HepG2 (cell line): ENCODE measurements at regions not wholly inside any gene's neighbourhood (a gene's known extent, or its start where the extent isn't known, plus 50 kb on each side); places are given as distances from the start of the nearest gene placed in this dataset.

Source experiments
- ATAC-seq: fragments of 200-7000 bp; cut with Tn5 transposase; 3 replicates; pipeline ENCODE4 v1.9.1; 2020; ENCODE audit warnings: mild to moderate bottlenecking, moderate library complexity
- BruUV-seq: library from RNA; stranded (reverse); fragments of 400-500 nt; replicated peaks from 2 replicates; lab custom pipeline; 2021; lab: Mats Ljungman, UMichigan
- CTCF ChIA-PET: fragments of 300-600 bp; formaldehyde crosslinking; extraction: SDS; loops from one replicate; lab custom pipeline; 2021; ENCODE audit warnings: low total read pairs, inconsistent platforms, low intra/inter-chr PET ratio; lab: Yijun Ruan, JAX
- POLR2A ChIA-PET: fragments of 350-600 bp; sonication (Branson Sonifier 250); formaldehyde crosslinking; loops from one replicate; lab custom pipeline; 2020; ENCODE audit warnings: antibody characterized with exemption, inconsistent platforms; lab: Yijun Ruan, JAX
- DNase-seq: peaks from one replicate; pipeline ENCODE4 v3.0.0-alpha.2; 2015; ENCODE audit warnings: low spot score
- FAIRE-seq: peaks from 3 replicates; lab custom pipeline; 2011; peaks lifted over from hg19 to GRCh38; lab: Jason Lieb, UNC
- H2AFZ ChIP-seq: one replicate; pipeline ENCODE4 v1.6.1; 2011; ENCODE audit warnings: low read length, inconsistent platforms
- H3K27ac ChIP-seq: fragments of 300-600 bp; 3 replicates; pipeline ENCODE4 v1.8.0; 2011; ENCODE audit warnings: mixed run types, mild to moderate bottlenecking, mixed read lengths, low read length, inconsistent platforms; ENCODE audit not compliant: insufficient read depth; ENCODE audit errors: extremely low read length
- H3K27me3 ChIP-seq, 2 experiments: fragments of 200-600 bp in 1 of 2; 2 replicates in 1 of 2; 3 replicates in 1 of 2; pipeline versions ENCODE4 v1.6.0 to v1.8.0; 2011; ENCODE audit warnings: low read length in 2 of 2, mild to moderate bottlenecking in 2 of 2, moderate library complexity in 2 of 2, inconsistent platforms in 1 of 2; ENCODE audit not compliant: insufficient read depth in 2 of 2, control insufficient read depth in 1 of 2
- H3K36me3 ChIP-seq, 2 experiments: fragments of 200-600 bp in 1 of 2; replicated peaks in 1 of 2; 2 replicates in 1 of 2; 3 replicates in 1 of 2; pipeline versions ENCODE4 v1.5.1 to v1.8.0; 2011; ENCODE audit warnings: low read length in 2 of 2, inconsistent platforms in 1 of 2; ENCODE audit not compliant: insufficient read depth in 2 of 2, control insufficient read depth in 1 of 2
- H3K4me1 ChIP-seq: 2 replicates; pipeline ENCODE4 v1.5.1; 2012; ENCODE audit warnings: low read length, inconsistent platforms; ENCODE audit not compliant: insufficient read depth
- H3K4me2 ChIP-seq: 2 replicates; pipeline ENCODE4 v1.6.0; 2011; ENCODE audit warnings: low read depth, low read length, inconsistent platforms
- H3K4me3 ChIP-seq, 3 experiments: fragments of 200-600 bp in 1 of 3; sonication (generic), shearing (Covaris generic) in 1 of 3; replicated peaks in 1 of 3; 2 replicates each; pipeline ENCODE4 v1.5.1; 2011 to 2016; ENCODE audit warnings: low read length in 3 of 3, inconsistent platforms in 2 of 3, low read depth in 2 of 3, mild to moderate bottlenecking in 2 of 3, control low read depth in 1 of 3, mixed read lengths in 1 of 3; ENCODE audit not compliant: insufficient read depth in 1 of 3
- H3K79me2 ChIP-seq: one replicate; pipeline ENCODE4 v1.6.1; 2011; ENCODE audit warnings: low read length, inconsistent platforms; ENCODE audit not compliant: insufficient read depth
- H3K9ac ChIP-seq: 2 replicates; pipeline ENCODE4 v1.6.0; 2011; ENCODE audit warnings: mild to moderate bottlenecking, low read depth, low read length, inconsistent platforms; ENCODE audit not compliant: insufficient read depth
- H3K9me3 ChIP-seq: 2 replicates; pipeline ENCODE4 v1.5.1; 2012; ENCODE audit warnings: mild to moderate bottlenecking, low read length
- H4K20me1 ChIP-seq: 2 replicates; pipeline ENCODE4 v1.6.0; 2011; ENCODE audit warnings: inconsistent platforms, mild to moderate bottlenecking, low read length, moderate library complexity; ENCODE audit not compliant: insufficient read depth
- ESRRA ChIP-seq: sonication (generic); formaldehyde crosslinking; IDR thresholded peaks from 2 replicates; pipeline ENCODE4 v1.5.1; 2020; ENCODE audit warnings: mild to moderate bottlenecking, low read depth, missing genetic modification reagents
- TBX3 ChIP-seq: fragments of 450-650 bp; IDR thresholded peaks from 2 replicates; pipeline ENCODE4 v1.6.1; 2017; ENCODE audit warnings: antibody characterized with exemption, mild to moderate bottlenecking, inconsistent platforms, borderline replicate concordance
- YEATS4 ChIP-seq: sonication (generic); formaldehyde crosslinking; IDR thresholded peaks from 2 replicates; pipeline ENCODE4 v1.4.0; 2020; ENCODE audit warnings: missing genetic modification reagents, borderline replicate concordance
- ZFAT ChIP-seq: sonication (generic); formaldehyde crosslinking; conservative IDR thresholded peaks from 2 replicates; pipeline ENCODE4 v1.8.1; 2023; ENCODE audit warnings: missing genetic modification reagents, inconsistent platforms
- ZFP36 ChIP-seq: fragments of 150-350 bp; IDR thresholded peaks from 2 replicates; pipeline ENCODE4 v1.6.1; 2018; ENCODE audit warnings: borderline replicate concordance, low read length, low read depth; ENCODE audit not compliant: partially characterized antibody
- ZNF232 ChIP-seq: sonication (generic); formaldehyde crosslinking; IDR thresholded peaks from 2 replicates; pipeline ENCODE4 v1.4.0; 2020; ENCODE audit warnings: missing genetic modification reagents, borderline replicate concordance
- ZNF550 ChIP-seq: sonication (generic); formaldehyde crosslinking; IDR thresholded peaks from 2 replicates; pipeline ENCODE4 v1.4.0; 2020; ENCODE audit warnings: mild to moderate bottlenecking, missing genetic modification reagents, borderline replicate concordance
- ZNF713 ChIP-seq: sonication (generic); formaldehyde crosslinking; IDR thresholded peaks from 2 replicates; pipeline ENCODE4 v1.4.0; 2020; ENCODE audit warnings: mild to moderate bottlenecking, missing genetic modification reagents
- WGBS: methylation state at CpG from one replicate; pipeline ENCODE4 v1.1.6; 2017; ENCODE audit warnings: low lambda C conversion rate; 5-methylcytosine and 5-hydroxymethylcytosine counted together
- in situ Hi-C: cut with HindIII; loops from 2 replicates; pipeline ENCODE4 v1.10.0; 2017; ENCODE audit warnings: low pct_unique_long_range_greater_than_20kb; ENCODE audit not compliant: extremely low pct_ligation_motif_present
- intact Hi-C: fragments of 100-400 bp; cut with micrococcal nuclease; formaldehyde crosslinking; loops from one replicate; pipeline ENCODE4 v1.10.0; 2022; ENCODE audit not compliant: unreplicated experiment
- TF ChIP-seq, protein P1 (sequence below): sonication (generic); formaldehyde crosslinking; IDR thresholded peaks from 2 replicates; pipeline ENCODE4 v1.4.0; 2020; ENCODE audit warnings: missing genetic modification reagents; ENCODE audit errors: not compliant biosample characterization
- TF ChIP-seq, protein P2 (sequence below): IDR thresholded peaks from 2 replicates; pipeline ENCODE4 v1.6.1; 2016; ENCODE audit warnings: mild to moderate bottlenecking
- TF ChIP-seq, protein P3 (sequence below): sonication (generic); formaldehyde crosslinking; IDR thresholded peaks from 2 replicates; pipeline ENCODE4 v1.4.0; 2020; ENCODE audit warnings: missing genetic modification reagents

DNA sequence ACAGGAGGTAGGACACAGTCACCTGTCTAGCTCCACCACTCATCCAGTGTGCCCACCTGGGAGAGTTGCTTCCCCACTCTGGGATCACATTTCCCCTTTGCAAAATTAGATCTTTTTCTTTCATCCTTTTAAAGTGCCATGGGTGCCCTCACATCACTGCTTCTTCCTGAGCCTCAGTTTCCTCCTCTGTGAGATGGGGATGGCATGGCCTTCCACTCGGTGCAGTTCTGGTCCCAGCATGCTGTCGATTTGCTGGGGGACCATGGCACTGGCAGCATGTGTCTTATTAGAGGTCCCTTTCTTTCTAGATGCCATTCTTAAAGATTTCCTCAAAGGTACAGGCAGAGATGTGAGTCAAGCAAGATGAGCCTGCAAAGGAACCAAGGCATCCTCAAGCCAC is 158.3 kb upstream of the ZMIZ1 start:
- DNase-seq = no peak
- no peak overlapping the region for H3K27ac ChIP-seq
- BruUV-seq = no TSS peak
- H3K4me3 ChIP-seq = no peak overlapping the region
- intact Hi-C loops = loop anchor here (10.0 kb wide), 1 partner anchor 64 kb away; no protein-coding TSS in a partner anchor
- POLR2A ChIA-PET = no interaction called here
- in situ Hi-C loops = no loop called here
- no peak for ATAC-seq
- H2AFZ ChIP-seq = no peak overlapping the region
- H3K36me3 ChIP-seq = no peaks in the 10 kb centered on the region
- WGBS = 6% methylated on average over 2 of the region's 2 CpGs
- H4K20me1 ChIP-seq = peaks cover 3% of the 10 kb centered on the region
- TF ChIP-seq ESRRA (CRISPR knock-in tag) (no peak), ZNF550 (no peak), ZFAT (CRISPR knock-in tag) (no peak), ZFP36 (no peak), TBX3 (no peak), ZNF713 (CRISPR knock-in tag) (no peak)
- TF ChIP-seq, protein P1, sequence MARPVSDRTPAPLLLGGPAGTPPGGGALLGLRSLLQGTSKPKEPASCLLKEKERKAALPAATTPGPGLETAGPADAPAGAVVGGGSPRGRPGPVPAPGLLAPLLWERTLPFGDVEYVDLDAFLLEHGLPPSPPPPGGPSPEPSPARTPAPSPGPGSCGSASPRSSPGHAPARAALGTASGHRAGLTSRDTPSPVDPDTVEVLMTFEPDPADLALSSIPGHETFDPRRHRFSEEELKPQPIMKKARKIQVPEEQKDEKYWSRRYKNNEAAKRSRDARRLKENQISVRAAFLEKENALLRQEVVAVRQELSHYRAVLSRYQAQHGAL (CRISPR knock-in tag) = no peak
- CTCF ChIA-PET = no interaction called here
- H3K4me1 ChIP-seq = peaks cover 64% of the 10 kb centered on the region
- FAIRE-seq = no peak
- peaks cover 6 to 62% of the 10 kb centered on the region in 2 experiments for H3K27me3 ChIP-seq
- no peaks in the 10 kb centered on the region for H3K79me2 ChIP-seq
- no peak overlapping the region for H3K4me2 ChIP-seq
- H3K9ac ChIP-seq = no peak overlapping the region
- H3K9me3 ChIP-seq = no peaks in the 10 kb centered on the region

DNA sequence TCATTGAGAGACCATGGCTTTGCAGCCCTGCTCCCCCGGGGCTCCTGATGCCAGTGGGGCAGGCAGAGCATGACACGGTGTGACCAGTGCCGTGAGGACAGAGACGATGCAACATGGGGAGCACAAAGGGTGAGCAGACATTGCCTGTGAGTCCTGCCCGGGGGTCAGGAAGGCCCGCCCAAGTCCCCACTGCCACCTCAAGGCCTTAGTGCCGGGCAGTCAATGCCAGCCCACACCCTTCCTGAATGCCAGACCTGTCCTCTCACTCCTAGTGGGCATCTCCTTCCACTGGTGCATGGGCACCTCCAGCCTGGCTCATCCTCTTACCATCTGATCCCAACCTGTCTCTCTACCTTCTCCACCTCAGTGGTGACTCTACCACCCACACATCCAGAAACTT is 157.9 kb upstream of the ZMIZ1 start:
- 20% methylated on average over 2 of the region's 7 CpGs for WGBS
- Histone ChIP-seq H3K36me3 (no peaks in the 10 kb centered on the region), H4K20me1 (peaks cover 3% of the 10 kb centered on the region), H2AFZ (no peak overlapping the region), H3K9ac (no peak overlapping the region), H3K4me1 (peaks cover 62% of the 10 kb centered on the region), H3K79me2 (no peaks in the 10 kb centered on the region), H3K4me3 (no peak overlapping the region), H3K27me3 (peaks cover 6 to 58% of the 10 kb centered on the region in 2 experiments), H3K4me2 (no peak overlapping the region), H3K9me3 (no peaks in the 10 kb centered on the region), H3K27ac (no peak overlapping the region)
- DNase-seq (no peak), FAIRE-seq (no peak), ATAC-seq (no peak)
- ChIA-PET POLR2A (no interaction called here), CTCF (no interaction called here)
- no TSS peak for BruUV-seq
- in situ Hi-C loops = no loop called here
- intact Hi-C loops = loop anchor here (10.0 kb wide), 1 partner anchor 64 kb away; no protein-coding TSS in a partner anchor
- TF ChIP-seq, protein P2, sequence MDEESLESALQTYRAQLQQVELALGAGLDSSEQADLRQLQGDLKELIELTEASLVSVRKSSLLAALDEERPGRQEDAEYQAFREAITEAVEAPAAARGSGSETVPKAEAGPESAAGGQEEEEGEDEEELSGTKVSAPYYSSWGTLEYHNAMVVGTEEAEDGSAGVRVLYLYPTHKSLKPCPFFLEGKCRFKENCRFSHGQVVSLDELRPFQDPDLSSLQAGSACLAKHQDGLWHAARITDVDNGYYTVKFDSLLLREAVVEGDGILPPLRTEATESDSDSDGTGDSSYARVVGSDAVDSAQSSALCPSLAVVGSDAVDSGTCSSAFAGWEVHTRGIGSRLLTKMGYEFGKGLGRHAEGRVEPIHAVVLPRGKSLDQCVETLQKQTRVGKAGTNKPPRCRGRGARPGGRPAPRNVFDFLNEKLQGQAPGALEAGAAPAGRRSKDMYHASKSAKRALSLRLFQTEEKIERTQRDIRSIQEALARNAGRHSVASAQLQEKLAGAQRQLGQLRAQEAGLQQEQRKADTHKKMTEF (CRISPR knock-in tag) = no peak
- TF ChIP-seq, protein P3, sequence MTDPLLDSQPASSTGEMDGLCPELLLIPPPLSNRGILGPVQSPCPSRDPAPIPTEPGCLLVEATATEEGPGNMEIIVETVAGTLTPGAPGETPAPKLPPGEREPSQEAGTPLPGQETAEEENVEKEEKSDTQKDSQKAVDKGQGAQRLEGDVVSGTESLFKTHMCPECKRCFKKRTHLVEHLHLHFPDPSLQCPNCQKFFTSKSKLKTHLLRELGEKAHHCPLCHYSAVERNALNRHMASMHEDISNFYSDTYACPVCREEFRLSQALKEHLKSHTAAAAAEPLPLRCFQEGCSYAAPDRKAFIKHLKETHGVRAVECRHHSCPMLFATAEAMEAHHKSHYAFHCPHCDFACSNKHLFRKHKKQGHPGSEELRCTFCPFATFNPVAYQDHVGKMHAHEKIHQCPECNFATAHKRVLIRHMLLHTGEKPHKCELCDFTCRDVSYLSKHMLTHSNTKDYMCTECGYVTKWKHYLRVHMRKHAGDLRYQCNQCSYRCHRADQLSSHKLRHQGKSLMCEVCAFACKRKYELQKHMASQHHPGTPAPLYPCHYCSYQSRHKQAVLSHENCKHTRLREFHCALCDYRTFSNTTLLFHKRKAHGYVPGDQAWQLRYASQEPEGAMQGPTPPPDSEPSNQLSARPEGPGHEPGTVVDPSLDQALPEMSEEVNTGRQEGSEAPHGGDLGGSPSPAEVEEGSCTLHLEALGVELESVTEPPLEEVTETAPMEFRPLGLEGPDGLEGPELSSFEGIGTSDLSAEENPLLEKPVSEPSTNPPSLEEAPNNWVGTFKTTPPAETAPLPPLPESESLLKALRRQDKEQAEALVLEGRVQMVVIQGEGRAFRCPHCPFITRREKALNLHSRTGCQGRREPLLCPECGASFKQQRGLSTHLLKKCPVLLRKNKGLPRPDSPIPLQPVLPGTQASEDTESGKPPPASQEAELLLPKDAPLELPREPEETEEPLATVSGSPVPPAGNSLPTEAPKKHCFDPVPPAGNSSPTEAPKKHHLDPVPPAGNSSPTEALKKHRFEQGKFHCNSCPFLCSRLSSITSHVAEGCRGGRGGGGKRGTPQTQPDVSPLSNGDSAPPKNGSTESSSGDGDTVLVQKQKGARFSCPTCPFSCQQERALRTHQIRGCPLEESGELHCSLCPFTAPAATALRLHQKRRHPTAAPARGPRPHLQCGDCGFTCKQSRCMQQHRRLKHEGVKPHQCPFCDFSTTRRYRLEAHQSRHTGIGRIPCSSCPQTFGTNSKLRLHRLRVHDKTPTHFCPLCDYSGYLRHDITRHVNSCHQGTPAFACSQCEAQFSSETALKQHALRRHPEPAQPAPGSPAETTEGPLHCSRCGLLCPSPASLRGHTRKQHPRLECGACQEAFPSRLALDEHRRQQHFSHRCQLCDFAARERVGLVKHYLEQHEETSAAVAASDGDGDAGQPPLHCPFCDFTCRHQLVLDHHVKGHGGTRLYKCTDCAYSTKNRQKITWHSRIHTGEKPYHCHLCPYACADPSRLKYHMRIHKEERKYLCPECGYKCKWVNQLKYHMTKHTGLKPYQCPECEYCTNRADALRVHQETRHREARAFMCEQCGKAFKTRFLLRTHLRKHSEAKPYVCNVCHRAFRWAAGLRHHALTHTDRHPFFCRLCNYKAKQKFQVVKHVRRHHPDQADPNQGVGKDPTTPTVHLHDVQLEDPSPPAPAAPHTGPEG (CRISPR knock-in tag) = no peak
- TF ChIP-seq ZNF232 (CRISPR knock-in tag) = no peak
- TF ChIP-seq YEATS4 (CRISPR knock-in tag) = no peak
